LHCN-M2 (cell line): ENCODE measurements at regions not wholly inside any gene's neighbourhood (a gene's known extent, or its start where the extent isn't known, plus 50 kb on each side); places are given as distances from the start of the nearest gene placed in this dataset.
A peak's percentile ranks its signal among the peaks of the same experiment; 100 is the strongest.

Source experiments
- DNase-seq: peaks from one replicate; pipeline ENCODE4 v3.0.0-alpha.2; 2012; ENCODE audit warnings: low read depth

DNA sequence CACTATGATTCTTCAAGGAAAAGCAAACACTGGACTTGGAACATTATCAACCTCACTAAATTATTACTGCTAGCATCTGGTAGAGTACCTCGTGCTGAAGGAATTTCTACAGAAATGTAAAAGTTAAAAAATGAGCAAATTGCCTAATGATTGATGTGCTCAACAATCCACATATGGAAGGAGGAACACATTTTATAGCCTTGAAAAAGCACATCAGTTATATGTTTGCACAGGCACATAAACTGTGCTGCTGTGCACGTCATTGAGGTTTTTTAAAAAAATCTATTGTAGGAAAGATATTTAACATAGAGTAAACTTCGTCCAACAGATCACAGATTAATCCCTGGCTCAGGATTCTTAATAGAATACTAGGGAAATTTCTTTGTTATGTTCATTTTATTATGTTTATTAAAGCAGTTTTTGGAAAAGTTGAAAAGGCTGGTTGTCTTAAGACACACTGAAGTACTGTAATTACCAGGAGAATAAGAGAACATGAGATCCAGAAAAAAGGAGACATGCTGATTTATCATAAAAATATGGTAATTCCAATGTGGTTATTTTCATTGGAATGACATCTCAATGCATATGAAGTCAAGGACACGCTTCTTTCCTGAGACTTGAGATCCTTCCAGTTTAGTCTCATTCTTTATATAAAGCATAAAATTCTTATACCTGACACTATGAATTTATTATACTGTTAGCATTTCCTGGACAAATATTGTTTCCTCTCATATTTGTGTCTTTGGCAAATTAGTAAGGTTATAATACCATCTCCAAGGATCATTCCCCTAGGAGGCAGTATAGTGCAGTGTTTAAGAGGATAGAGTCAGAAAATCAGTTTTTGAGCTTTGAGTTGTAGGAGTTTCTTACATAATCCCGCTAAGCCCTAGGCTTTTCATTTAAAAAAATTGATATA is 511.1 kb downstream of the TENT5A start:
- peak; percentile 65 for DNase-seq

DNA sequence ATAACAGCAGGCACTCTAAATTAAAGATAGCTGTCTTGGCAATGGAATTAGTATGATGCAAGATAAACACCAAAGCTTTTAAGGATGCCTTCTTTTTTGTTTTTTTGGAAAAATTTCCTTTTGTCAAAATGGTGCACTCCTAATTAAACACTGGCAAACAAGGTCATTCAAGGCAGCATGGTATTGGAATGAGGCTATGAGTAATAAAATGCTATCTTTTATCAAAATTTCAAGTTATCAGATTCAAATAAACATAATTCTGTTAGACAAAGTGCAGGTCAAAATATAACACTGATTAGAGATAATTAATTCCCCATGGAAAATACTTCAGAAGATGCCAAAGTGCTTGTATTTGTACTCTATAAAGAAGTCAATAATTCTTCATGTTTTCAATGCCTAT is 514.1 kb downstream of the TENT5A start:
- no peak for DNase-seq

GRCh38 chr6:81237226-81237625 is 515.3 kb downstream of the TENT5A start:
- no peak for DNase-seq

DNA sequence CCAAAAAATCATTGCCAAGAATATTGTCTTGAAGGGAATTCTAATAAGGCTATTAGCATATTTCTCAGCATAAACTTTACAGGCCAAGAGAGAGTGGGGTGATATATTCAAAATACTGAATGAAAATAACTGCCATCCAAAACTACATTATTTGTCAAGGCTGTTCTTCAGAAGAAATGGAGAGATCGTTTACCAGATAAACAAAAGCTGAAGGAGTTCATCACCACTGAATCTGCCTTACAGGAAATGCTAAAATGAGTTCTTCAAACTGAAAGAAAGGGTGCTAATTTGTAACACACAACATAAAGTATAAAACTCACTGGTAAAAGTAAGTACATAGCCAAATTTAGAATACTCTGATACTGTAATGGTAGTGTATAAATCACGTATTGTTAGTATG is 517.0 kb downstream of the TENT5A start:
- no peak for DNase-seq

GRCh38 chr6:81233990-81234389 is 518.5 kb downstream of the TENT5A start:
- no peak for DNase-seq

GRCh38 chr6:81228912-81229555 is 523.4 kb downstream of the TENT5A start:
- DNase-seq: peak; percentile 71

DNA sequence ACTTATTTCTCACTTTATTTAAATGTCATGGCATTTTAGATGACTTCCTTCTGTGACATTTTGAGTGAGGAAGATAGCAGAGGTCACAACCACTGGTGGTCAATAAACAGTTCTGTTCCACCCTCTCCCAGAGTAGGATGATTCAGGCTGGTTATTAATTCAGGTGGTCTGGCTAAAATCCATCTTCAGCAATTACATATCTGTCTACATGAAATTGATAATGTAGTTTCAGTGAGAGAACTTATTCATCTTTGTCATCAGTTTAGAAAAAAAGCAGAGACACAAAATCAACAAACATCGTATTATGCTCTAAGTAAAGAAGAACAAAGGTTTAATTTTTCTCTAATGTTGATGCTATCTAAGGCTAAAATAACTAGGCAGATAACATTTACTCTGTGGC is 525.5 kb downstream of the TENT5A start:
- no peak for DNase-seq

GRCh38 chr6:81216668-81217067 is 535.8 kb downstream of the TENT5A start:
- no peak for DNase-seq

GRCh38 chr6:81215092-81215432 is 537.4 kb downstream of the TENT5A start:
- no peak for DNase-seq

GRCh38 chr6:81214414-81215091 is 537.9 kb downstream of the TENT5A start:
- no peak for DNase-seq

GRCh38 chr6:81204731-81205130 is 547.8 kb downstream of the TENT5A start:
- peak; percentile 64 for DNase-seq

GRCh38 chr6:81194374-81194773 is 558.1 kb downstream of the TENT5A start:
- DNase-seq: no peak

DNA sequence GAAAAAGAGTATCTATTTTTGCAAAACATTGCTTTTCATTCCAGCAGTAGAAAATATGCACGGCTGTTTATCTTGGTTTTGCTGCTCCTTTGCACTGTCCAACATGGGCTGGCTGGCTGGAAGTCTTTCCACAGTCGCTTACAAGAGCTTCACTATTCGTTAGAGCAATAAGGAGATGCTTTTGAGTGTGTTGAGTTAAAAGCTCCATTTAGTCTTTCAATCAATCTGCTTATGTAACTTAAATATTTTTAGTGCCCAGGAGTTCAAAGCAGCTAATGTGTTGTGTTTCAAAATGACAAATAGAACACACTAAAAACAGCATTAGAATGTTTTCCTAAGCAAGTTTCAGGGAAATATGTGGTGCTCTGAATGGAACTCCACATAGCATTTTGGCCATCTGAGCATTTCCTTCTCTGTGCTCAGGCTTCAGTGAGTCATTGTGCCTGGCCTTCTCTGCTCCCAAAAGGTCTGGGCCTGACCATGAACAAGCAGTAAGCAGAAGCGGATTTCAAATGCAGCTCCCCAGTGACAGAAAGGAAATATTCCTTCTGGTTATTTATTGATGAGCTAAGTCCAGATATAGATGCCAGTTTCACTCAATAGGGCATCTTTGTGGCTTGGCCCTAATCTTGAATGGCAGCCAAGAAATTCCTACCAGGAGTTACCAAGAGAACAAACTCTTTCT is 580.3 kb downstream of the TENT5A start:
- DNase-seq: peak; percentile 68

GRCh38 chr6:81169166-81169565 is 583.3 kb downstream of the TENT5A start:
- DNase-seq: peak; percentile 57

GRCh38 chr6:81166770-81167169 is 585.7 kb downstream of the TENT5A start:
- peak; percentile 50 for DNase-seq

DNA sequence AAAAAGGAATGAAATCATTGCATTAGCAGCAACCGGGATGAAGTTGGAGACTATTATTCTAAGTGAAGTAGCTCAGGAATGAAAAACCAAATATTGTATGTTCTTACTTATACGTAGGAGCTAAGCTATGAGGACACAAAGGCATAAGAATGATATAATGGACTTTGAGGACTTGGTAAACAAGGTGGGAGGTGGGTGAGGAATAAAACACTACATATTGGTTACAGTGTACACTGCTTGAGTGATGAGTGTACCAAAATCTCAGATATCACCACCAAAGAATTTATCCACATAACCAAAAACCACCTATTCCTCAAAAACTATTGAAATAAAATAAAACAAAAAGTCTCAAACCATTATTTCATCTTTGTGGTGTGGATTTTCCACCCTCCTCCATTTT is 593.5 kb downstream of the TENT5A start:
- peak; percentile 7 for DNase-seq

GRCh38 chr6:81148751-81149150 is 603.7 kb downstream of the TENT5A start:
- no peak for DNase-seq

DNA sequence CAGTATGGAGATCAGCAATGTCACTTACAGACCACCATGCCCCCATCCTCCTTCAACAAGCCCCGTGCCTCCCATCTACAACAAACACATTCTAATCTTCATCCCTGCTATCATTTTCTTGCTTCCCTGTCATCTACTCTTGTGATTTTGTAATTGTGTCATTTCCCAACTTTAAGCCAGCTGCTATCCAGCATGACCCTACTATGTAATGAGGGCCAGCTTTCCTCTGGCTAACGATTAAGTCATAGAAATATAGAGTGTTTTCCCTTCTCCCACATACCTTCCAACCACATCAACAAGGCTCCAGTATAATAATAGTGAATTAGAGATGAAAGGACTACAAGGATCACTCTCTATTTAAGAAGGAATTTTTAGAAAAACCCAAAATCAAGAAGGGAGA is 607.0 kb downstream of the TENT5A start:
- DNase-seq: peak; percentile 23

DNA sequence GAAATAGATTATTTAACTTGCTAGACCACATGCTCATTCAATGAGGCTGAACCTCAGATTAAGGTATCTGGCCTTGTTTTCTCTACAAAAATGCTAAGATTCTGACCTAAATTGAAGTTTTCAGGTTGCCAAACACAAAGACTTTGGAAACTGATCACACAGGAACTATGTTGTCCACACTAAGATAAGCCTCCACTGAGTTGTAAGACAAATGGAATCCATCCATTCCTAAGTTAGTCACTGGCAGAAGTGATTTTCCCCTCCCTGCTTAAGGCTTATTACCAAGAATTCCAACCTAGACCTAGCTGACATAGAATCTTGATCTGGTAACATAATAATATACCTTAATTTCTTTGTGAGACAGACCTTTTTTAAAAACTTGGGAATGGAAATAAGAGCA is 608.1 kb downstream of the TENT5A start:
- no peak for DNase-seq

DNA sequence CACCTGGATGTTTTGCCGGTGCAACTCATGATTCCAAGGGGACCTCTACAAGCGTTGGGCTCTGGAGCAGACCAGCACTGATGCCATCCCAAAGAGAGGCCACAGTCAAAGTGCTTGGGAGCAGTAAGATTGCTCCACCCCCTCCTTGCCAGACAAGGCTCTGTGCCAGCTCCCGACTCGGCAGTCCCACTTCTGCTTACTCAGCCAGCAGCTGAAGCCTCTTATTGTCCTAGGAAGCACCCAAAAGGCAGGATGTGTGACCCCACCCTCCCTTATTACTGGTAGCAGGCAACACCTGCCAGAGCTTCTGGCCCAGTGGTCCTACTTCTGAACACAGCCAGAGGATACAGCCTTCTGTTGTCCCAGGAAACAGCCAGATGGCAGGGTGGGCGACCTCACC is 614.2 kb downstream of the TENT5A start:
- peak; percentile 46 for DNase-seq

GRCh38 chr6:81130969-81131368 is 621.5 kb downstream of the TENT5A start:
- no peak for DNase-seq

- DNase-seq: no peak
These were observed 622.4 kb downstream of the TENT5A start for GRCh38 chr6:81130061-81130460.
